GM23338 (cell line): ENCODE measurements at regions not wholly inside any gene's neighbourhood (a gene's known extent, or its start where the extent isn't known, plus 50 kb on each side); places are given as distances from the start of the nearest gene placed in this dataset.

ENCODE experiments used
- ATAC-seq: fragments of 200-7000 bp; cut with Tn5 transposase; 3 replicates; pipeline ENCODE4 v1.9.1; 2020
- DNase-seq: peaks from one replicate; pipeline ENCODE4 v3.0.0-alpha.2; 2015; ENCODE audit warnings: low spot score
- H2AFZ ChIP-seq: fragments of 200-600 bp; sonication (generic); 2 replicates; pipeline ENCODE4 v1.8.0; 2016; ENCODE audit warnings: antibody characterized with exemption, mild to moderate bottlenecking, moderate library complexity
- H3F3A ChIP-seq: fragments of 200-600 bp; sonication (generic); replicated peaks from 2 replicates; pipeline ENCODE4 v1.8.0; 2017; ENCODE audit warnings: antibody characterized with exemption, mixed run types, low read depth
- H3K27ac ChIP-seq: fragments of 200-600 bp; sonication (generic); 2 replicates; pipeline ENCODE4 v1.6.1; 2016; ENCODE audit warnings: low read depth
- H3K27me3 ChIP-seq: fragments of 200-600 bp; sonication (generic); 2 replicates; pipeline ENCODE4 v1.8.0; 2016; ENCODE audit warnings: mild to moderate bottlenecking, mixed run types, moderate library complexity; ENCODE audit not compliant: insufficient read depth
- H3K36me3 ChIP-seq: fragments of 200-600 bp; sonication (generic); 2 replicates; pipeline ENCODE4 v1.8.0; 2016; ENCODE audit warnings: mild to moderate bottlenecking; ENCODE audit not compliant: insufficient read depth
- H3K4me1 ChIP-seq: fragments of 200-600 bp; sonication (generic); 2 replicates; pipeline ENCODE4 v1.8.0; 2016; ENCODE audit warnings: mild to moderate bottlenecking, moderate library complexity; ENCODE audit not compliant: insufficient read depth
- H3K4me2 ChIP-seq: fragments of 200-600 bp; sonication (generic); 2 replicates; pipeline ENCODE4 v1.7.1; 2017; ENCODE audit warnings: mixed run types
- H3K4me3 ChIP-seq: fragments of 200-600 bp; sonication (generic); 2 replicates; pipeline ENCODE4 v1.6.1; 2016; ENCODE audit warnings: mixed run types
- H3K79me2 ChIP-seq: fragments of 200-600 bp; sonication (generic); replicated peaks from 2 replicates; pipeline ENCODE4 v1.8.0; 2017; ENCODE audit warnings: mild to moderate bottlenecking; ENCODE audit not compliant: insufficient read depth
- H3K9me2 ChIP-seq: fragments of 200-600 bp; sonication (generic); 2 replicates; pipeline ENCODE4 v1.8.0; 2017; ENCODE audit not compliant: insufficient read depth
- H4K20me1 ChIP-seq: fragments of 200-600 bp; sonication (generic); replicated peaks from 2 replicates; pipeline ENCODE4 v1.8.0; 2017; ENCODE audit warnings: mild to moderate bottlenecking; ENCODE audit not compliant: insufficient read depth
- H3K27ac Mint-ChIP-seq: 2 replicates; pipeline ENCODE4 v1.8.0; 2020; ENCODE audit warnings: inconsistent platforms, mild to moderate bottlenecking, moderate library complexity, mixed read lengths
- H3K27me3 Mint-ChIP-seq: 3 replicates; pipeline ENCODE4 v1.8.0; 2022; ENCODE audit warnings: low read depth, mild to moderate bottlenecking, moderate library complexity, mixed read lengths, inconsistent platforms; ENCODE audit not compliant: insufficient read depth, poor library complexity
- H3K36me3 Mint-ChIP-seq: 3 replicates; pipeline ENCODE4 v1.8.0; 2021; ENCODE audit warnings: low read depth, mild to moderate bottlenecking, inconsistent platforms, moderate library complexity, mixed read lengths
- H3K4me1 Mint-ChIP-seq: 3 replicates; pipeline ENCODE4 v1.8.0; 2020; ENCODE audit warnings: mild to moderate bottlenecking, inconsistent platforms, mixed read lengths
- H3K4me3 Mint-ChIP-seq: 3 replicates; pipeline ENCODE4 v1.8.0; 2021; ENCODE audit warnings: moderate library complexity, mild to moderate bottlenecking, inconsistent platforms, mixed read lengths
- H3K9me3 Mint-ChIP-seq: 3 replicates; pipeline ENCODE4 v1.8.0; 2020; ENCODE audit warnings: moderate library complexity, mild to moderate bottlenecking, inconsistent platforms, mixed read lengths
- CREB1 ChIP-seq: fragments of 250-450 bp; sonication (Bioruptor Pico); IDR thresholded peaks from 2 replicates; pipeline ENCODE4 v1.5.0; 2020; ENCODE audit warnings: low read depth, mild to moderate bottlenecking, moderate library complexity
- CTCF ChIP-seq, 2 experiments: fragments of 200-600 bp in 1 of 2; sonication (generic) in 1 of 2; conservative IDR thresholded peaks; 2 replicates each; pipeline versions ENCODE4 v1.5.1 to v1.6.1; 2016 to 2017; ENCODE audit warnings: antibody characterized with exemption in 2 of 2, low read depth in 2 of 2, mild to moderate bottlenecking in 2 of 2, moderate library complexity in 1 of 2
- EZH2 ChIP-seq: fragments of 200-600 bp; sonication (generic); IDR thresholded peaks from one replicate; pipeline ENCODE4 v1.8.0; 2017; ENCODE audit warnings: antibody characterized with exemption, mild to moderate bottlenecking, low read depth; ENCODE audit not compliant: unreplicated experiment
- JUNB ChIP-seq: IDR thresholded peaks from one replicate; pipeline ENCODE4 v1.6.1; 2016; ENCODE audit warnings: antibody characterized with exemption; ENCODE audit not compliant: unreplicated experiment
- REST ChIP-seq: IDR thresholded peaks from one replicate; pipeline ENCODE4 v1.6.1; 2018; ENCODE audit warnings: antibody characterized with exemption; ENCODE audit not compliant: unreplicated experiment
- STAT1 ChIP-seq: IDR thresholded peaks from one replicate; pipeline ENCODE4 v1.6.1; 2016; ENCODE audit warnings: antibody characterized with exemption; ENCODE audit not compliant: unreplicated experiment
- TF ChIP-seq, protein P1 (sequence below): fragments of 250-450 bp; sonication (Bioruptor Pico); IDR thresholded peaks from 2 replicates; pipeline ENCODE4 v1.5.0; 2020; ENCODE audit warnings: mild to moderate bottlenecking, moderate library complexity

- no peak for DNase-seq
- no peaks in the 10 kb centered on the region for H3K36me3 Mint-ChIP-seq
- Histone ChIP-seq H3K36me3 (no peaks in the 10 kb centered on the region), H3K79me2 (no peaks in the 10 kb centered on the region), H3K9me2 (no peaks in the 10 kb centered on the region; the same call in 1 of the 2 replicates), H4K20me1 (no peaks in the 10 kb centered on the region), H3K27me3 (no peaks in the 10 kb centered on the region), H3K4me2 (no peak overlapping the region), H3K27ac (no peak overlapping the region), H3F3A (no peaks in the 10 kb centered on the region), H3K4me3 (no peak overlapping the region), H2AFZ (no peak overlapping the region), H3K4me1 (peaks cover 7% of the 10 kb centered on the region)
- no peaks in the 10 kb centered on the region for H3K9me3 Mint-ChIP-seq
- TF ChIP-seq CREB1 (CRISPR knock-in tag) (no peak), JUNB (no peak)
- no peak overlapping the region for H3K4me3 Mint-ChIP-seq
- ATAC-seq = no peak
- no peak overlapping the region for H3K27ac Mint-ChIP-seq
- peaks cover 3% of the 10 kb centered on the region for H3K27me3 Mint-ChIP-seq
- H3K4me1 Mint-ChIP-seq = peaks cover 9% of the 10 kb centered on the region
Observed at GRCh38 chr6:132081338-132081737, 130.2 kb upstream of the CCN2 start.

GRCh38 chr6:132079286-132079685 is 128.1 kb upstream of the CCN2 start:
- no peaks in the 10 kb centered on the region for H3K4me1 Mint-ChIP-seq
- no peaks in the 10 kb centered on the region for H3K9me3 Mint-ChIP-seq
- TF ChIP-seq CTCF (conservative IDR thresholded peaks at IDR 0.05; ENCODE audit: low read depth in 2 of 2) (no peak), EZH2 (no peak), JUNB (no peak), STAT1 (no peak), REST (no peak)
- TF ChIP-seq, protein P1, sequence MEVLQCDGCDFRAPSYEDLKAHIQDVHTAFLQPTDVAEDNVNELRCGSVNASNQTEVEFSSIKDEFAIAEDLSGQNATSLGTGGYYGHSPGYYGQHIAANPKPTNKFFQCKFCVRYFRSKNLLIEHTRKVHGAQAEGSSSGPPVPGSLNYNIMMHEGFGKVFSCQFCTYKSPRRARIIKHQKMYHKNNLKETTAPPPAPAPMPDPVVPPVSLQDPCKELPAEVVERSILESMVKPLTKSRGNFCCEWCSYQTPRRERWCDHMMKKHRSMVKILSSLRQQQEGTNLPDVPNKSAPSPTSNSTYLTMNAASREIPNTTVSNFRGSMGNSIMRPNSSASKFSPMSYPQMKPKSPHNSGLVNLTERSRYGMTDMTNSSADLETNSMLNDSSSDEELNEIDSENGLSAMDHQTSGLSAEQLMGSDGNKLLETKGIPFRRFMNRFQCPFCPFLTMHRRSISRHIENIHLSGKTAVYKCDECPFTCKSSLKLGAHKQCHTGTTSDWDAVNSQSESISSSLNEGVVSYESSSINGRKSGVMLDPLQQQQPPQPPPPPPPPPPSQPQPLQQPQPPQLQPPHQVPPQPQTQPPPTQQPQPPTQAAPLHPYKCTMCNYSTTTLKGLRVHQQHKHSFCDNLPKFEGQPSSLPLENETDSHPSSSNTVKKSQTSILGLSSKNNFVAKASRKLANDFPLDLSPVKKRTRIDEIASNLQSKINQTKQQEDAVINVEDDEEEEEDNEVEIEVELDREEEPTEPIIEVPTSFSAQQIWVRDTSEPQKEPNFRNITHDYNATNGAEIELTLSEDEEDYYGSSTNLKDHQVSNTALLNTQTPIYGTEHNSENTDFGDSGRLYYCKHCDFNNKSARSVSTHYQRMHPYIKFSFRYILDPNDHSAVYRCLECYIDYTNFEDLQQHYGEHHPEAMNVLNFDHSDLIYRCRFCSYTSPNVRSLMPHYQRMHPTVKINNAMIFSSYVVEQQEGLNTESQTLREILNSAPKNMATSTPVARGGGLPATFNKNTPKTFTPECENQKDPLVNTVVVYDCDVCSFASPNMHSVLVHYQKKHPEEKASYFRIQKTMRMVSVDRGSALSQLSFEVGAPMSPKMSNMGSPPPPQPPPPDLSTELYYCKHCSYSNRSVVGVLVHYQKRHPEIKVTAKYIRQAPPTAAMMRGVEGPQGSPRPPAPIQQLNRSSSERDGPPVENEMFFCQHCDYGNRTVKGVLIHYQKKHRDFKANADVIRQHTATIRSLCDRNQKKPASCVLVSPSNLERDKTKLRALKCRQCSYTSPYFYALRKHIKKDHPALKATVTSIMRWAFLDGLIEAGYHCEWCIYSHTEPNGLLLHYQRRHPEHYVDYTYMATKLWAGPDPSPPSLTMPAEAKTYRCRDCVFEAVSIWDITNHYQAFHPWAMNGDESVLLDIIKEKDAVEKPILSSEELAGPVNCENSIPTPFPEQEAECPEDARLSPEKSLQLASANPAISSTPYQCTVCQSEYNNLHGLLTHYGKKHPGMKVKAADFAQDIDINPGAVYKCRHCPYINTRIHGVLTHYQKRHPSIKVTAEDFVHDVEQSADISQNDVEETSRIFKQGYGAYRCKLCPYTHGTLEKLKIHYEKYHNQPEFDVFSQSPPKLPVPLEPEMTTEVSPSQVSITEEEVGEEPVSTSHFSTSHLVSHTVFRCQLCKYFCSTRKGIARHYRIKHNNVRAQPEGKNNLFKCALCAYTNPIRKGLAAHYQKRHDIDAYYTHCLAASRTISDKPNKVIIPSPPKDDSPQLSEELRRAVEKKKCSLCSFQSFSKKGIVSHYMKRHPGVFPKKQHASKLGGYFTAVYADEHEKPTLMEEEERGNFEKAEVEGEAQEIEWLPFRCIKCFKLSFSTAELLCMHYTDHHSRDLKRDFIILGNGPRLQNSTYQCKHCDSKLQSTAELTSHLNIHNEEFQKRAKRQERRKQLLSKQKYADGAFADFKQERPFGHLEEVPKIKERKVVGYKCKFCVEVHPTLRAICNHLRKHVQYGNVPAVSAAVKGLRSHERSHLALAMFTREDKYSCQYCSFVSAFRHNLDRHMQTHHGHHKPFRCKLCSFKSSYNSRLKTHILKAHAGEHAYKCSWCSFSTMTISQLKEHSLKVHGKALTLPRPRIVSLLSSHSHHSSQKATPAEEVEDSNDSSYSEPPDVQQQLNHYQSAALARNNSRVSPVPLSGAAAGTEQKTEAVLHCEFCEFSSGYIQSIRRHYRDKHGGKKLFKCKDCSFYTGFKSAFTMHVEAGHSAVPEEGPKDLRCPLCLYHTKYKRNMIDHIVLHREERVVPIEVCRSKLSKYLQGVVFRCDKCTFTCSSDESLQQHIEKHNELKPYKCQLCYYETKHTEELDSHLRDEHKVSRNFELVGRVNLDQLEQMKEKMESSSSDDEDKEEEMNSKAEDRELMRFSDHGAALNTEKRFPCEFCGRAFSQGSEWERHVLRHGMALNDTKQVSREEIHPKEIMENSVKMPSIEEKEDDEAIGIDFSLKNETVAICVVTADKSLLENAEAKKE = no peak
- Histone ChIP-seq H3K4me1 (no peaks in the 10 kb centered on the region), H3K27me3 (no peaks in the 10 kb centered on the region), H3K9me2 (no peaks in the 10 kb centered on the region; the same call in 1 of the 2 replicates), H3K4me3 (no peak overlapping the region), H4K20me1 (no peaks in the 10 kb centered on the region), H2AFZ (no peak overlapping the region), H3K4me2 (no peak overlapping the region), H3F3A (no peaks in the 10 kb centered on the region), H3K36me3 (no peaks in the 10 kb centered on the region), H3K79me2 (no peaks in the 10 kb centered on the region), H3K27ac (no peak overlapping the region)
- DNase-seq = no peak
- H3K27me3 Mint-ChIP-seq = peaks cover 2% of the 10 kb centered on the region
- no peak for ATAC-seq
- H3K4me3 Mint-ChIP-seq = no peak overlapping the region
- no peaks in the 10 kb centered on the region for H3K36me3 Mint-ChIP-seq
- no peak overlapping the region for H3K27ac Mint-ChIP-seq
